Fibroblast of lung (primary cell): ENCODE measurements at regions not wholly inside any gene's neighbourhood (a gene's known extent, or its start where the extent isn't known, plus 50 kb on each side); places are given as distances from the start of the nearest gene placed in this dataset.

Experiments
- DNase-seq, 2 donors: peaks; one replicate each; pipeline versions ENCODE4 v3.0.0 to v3.0.0-alpha.2; 2010; ENCODE audit warnings: low read depth in 2 of 2
- H2AFZ ChIP-seq: 2 replicates; pipeline ENCODE4 v1.5.1; 2012; ENCODE audit warnings: low read length, control low read depth, inconsistent platforms
- H3K27ac ChIP-seq: 2 replicates; pipeline ENCODE4 v1.5.1; 2011; ENCODE audit warnings: low read length, control low read depth; ENCODE audit not compliant: insufficient read depth
- H3K27me3 ChIP-seq: 2 replicates; pipeline ENCODE4 v1.5.1; 2011; ENCODE audit warnings: mild to moderate bottlenecking, low read length; ENCODE audit not compliant: control insufficient read depth, insufficient read depth
- H3K36me3 ChIP-seq: 2 replicates; pipeline ENCODE4 v1.5.1; 2011; ENCODE audit warnings: low read length; ENCODE audit not compliant: control insufficient read depth, insufficient read depth
- H3K4me1 ChIP-seq: 2 replicates; pipeline ENCODE4 v1.5.1; 2011; ENCODE audit warnings: low read length; ENCODE audit not compliant: control insufficient read depth, insufficient read depth; ENCODE audit errors: extremely low read depth
- H3K4me2 ChIP-seq: 2 replicates; pipeline ENCODE4 v1.5.1; 2011; ENCODE audit warnings: low read length, control low read depth; ENCODE audit not compliant: insufficient read depth; ENCODE audit errors: extremely low read depth
- H3K4me3 ChIP-seq, 4 experiments: fragments of 200-600 bp in 1 of 4; sonication (generic) in 1 of 4; replicated peaks in 1 of 4; 2 replicates each; pipeline ENCODE4 v1.5.1; 2011 to 2016; ENCODE audit warnings: low read length in 4 of 4, low read depth in 3 of 4, mild to moderate bottlenecking in 3 of 4, control low read depth in 2 of 4, inconsistent platforms in 1 of 4, mixed read lengths in 1 of 4; ENCODE audit not compliant: insufficient read depth in 1 of 4; ENCODE audit errors: control extremely low read depth in 1 of 4
- H3K79me2 ChIP-seq: 2 replicates; pipeline ENCODE4 v1.5.1; 2012; ENCODE audit warnings: mild to moderate bottlenecking, low read length, inconsistent platforms; ENCODE audit not compliant: control insufficient read depth, insufficient read depth
- H3K9ac ChIP-seq: 2 replicates; pipeline ENCODE4 v1.5.1; 2011; ENCODE audit warnings: mild to moderate bottlenecking, low read length, control low read depth; ENCODE audit not compliant: insufficient read depth
- H3K9me3 ChIP-seq: 2 replicates; pipeline ENCODE4 v1.5.1; 2012; ENCODE audit warnings: low read depth, low read length; ENCODE audit not compliant: control insufficient read depth, insufficient read depth
- H4K20me1 ChIP-seq: 2 replicates; pipeline ENCODE4 v1.5.1; 2011; ENCODE audit warnings: low read length; ENCODE audit not compliant: control insufficient read depth, insufficient read depth; ENCODE audit errors: extremely low read depth
- CTCF ChIP-seq, 2 donors: IDR thresholded peaks in 1 of 2; conservative IDR thresholded peaks in 1 of 2; 1 replicate in 1 of 2; 2 replicates in 1 of 2; pipeline ENCODE4 v1.5.1; 2011 to 2012; ENCODE audit warnings: low read length in 2 of 2, control low read depth in 1 of 2, inconsistent platforms in 1 of 2, low read depth in 1 of 2, mild to moderate bottlenecking in 1 of 2
- EZH2 ChIP-seq: IDR thresholded peaks from 2 replicates; pipeline ENCODE4 v1.5.1; 2012; ENCODE audit warnings: low read length, control low read depth, mild to moderate bottlenecking; ENCODE audit errors: missing control alignments

- H3K9me3 ChIP-seq, result no peaks in the 10 kb centered on the region
- H3K27me3 ChIP-seq, result no peaks in the 10 kb centered on the region
- no peak overlapping the region for H3K4me2 ChIP-seq
- H3K27ac ChIP-seq, result no peak overlapping the region
- no peak overlapping the region for H3K4me3 ChIP-seq
- TF ChIP-seq EZH2, result no peak
- no peak for TF ChIP-seq CTCF (conservative IDR thresholded peaks at IDR 0.05 in 1 of 2, IDR thresholded peaks at IDR 0.05 in 1 of 2; ENCODE audit: low read depth in 1 of 2, low read length in 2 of 2)
- no peaks in the 10 kb centered on the region for H3K79me2 ChIP-seq
- no peaks in the 10 kb centered on the region for H3K36me3 ChIP-seq
- no peak overlapping the region for H2AFZ ChIP-seq
- H3K9ac ChIP-seq, result no peak overlapping the region
- H3K4me1 ChIP-seq, result no peaks in the 10 kb centered on the region
- no peak for DNase-seq
- no peaks in the 10 kb centered on the region for H4K20me1 ChIP-seq
Measured at GRCh38 chr22:49237279-49237678, 590.4 kb downstream of the BRD1 start.

GRCh38 chr22:49236541-49237075 lies 591.1 kb downstream of the BRD1 start:
- no peaks in the 10 kb centered on the region for H4K20me1 ChIP-seq
- DNase-seq, result no peak
- H3K27ac ChIP-seq, result no peak overlapping the region
- no peak overlapping the region for H3K4me3 ChIP-seq
- H3K36me3 ChIP-seq, result no peaks in the 10 kb centered on the region
- TF ChIP-seq CTCF (conservative IDR thresholded peaks at IDR 0.05 in 1 of 2, IDR thresholded peaks at IDR 0.05 in 1 of 2; ENCODE audit: low read depth in 1 of 2, low read length in 2 of 2), result no peak
- TF ChIP-seq EZH2, result no peak
- H3K79me2 ChIP-seq, result no peaks in the 10 kb centered on the region
- no peak overlapping the region for H2AFZ ChIP-seq
- H3K9ac ChIP-seq, result no peak overlapping the region
- H3K4me2 ChIP-seq, result no peak overlapping the region
- no peaks in the 10 kb centered on the region for H3K27me3 ChIP-seq
- H3K9me3 ChIP-seq, result no peaks in the 10 kb centered on the region
- no peaks in the 10 kb centered on the region for H3K4me1 ChIP-seq

- Histone ChIP-seq H2AFZ (no peak overlapping the region), H3K9me3 (no peaks in the 10 kb centered on the region), H3K36me3 (no peaks in the 10 kb centered on the region), H3K4me3 (no peak overlapping the region), H3K4me1 (no peaks in the 10 kb centered on the region), H3K9ac (no peak overlapping the region), H4K20me1 (no peaks in the 10 kb centered on the region), H3K79me2 (no peaks in the 10 kb centered on the region), H3K27ac (no peak overlapping the region), H3K4me2 (no peak overlapping the region), H3K27me3 (no peaks in the 10 kb centered on the region)
- TF ChIP-seq CTCF (conservative IDR thresholded peaks at IDR 0.05 in 1 of 2, IDR thresholded peaks at IDR 0.05 in 1 of 2; ENCODE audit: low read depth in 1 of 2, low read length in 2 of 2), result no peak
- TF ChIP-seq EZH2, result no peak
- no peak for DNase-seq
Measured at GRCh38 chr22:49235463-49236300, 592.0 kb downstream of the BRD1 start.
